Iris pigment epithelial cell (primary cell): ENCODE measurements at regions not wholly inside any gene's neighbourhood (a gene's known extent, or its start where the extent isn't known, plus 50 kb on each side); places are given as distances from the start of the nearest gene placed in this dataset.
"Not testable (repeated sequence)": the region's sequence is repeated elsewhere in the genome, so short reads cannot be mapped to it uniquely, and the experiment has no call there.

Experiments
- DNase-seq: peaks from one replicate; pipeline ENCODE4 v3.0.0-alpha.2; 2011; ENCODE audit warnings: low read depth

GRCh38 chr14:27799066-27800028, 967.2 kb upstream of the FOXG1 start:
- DNase-seq = not testable (repeated sequence)

DNA sequence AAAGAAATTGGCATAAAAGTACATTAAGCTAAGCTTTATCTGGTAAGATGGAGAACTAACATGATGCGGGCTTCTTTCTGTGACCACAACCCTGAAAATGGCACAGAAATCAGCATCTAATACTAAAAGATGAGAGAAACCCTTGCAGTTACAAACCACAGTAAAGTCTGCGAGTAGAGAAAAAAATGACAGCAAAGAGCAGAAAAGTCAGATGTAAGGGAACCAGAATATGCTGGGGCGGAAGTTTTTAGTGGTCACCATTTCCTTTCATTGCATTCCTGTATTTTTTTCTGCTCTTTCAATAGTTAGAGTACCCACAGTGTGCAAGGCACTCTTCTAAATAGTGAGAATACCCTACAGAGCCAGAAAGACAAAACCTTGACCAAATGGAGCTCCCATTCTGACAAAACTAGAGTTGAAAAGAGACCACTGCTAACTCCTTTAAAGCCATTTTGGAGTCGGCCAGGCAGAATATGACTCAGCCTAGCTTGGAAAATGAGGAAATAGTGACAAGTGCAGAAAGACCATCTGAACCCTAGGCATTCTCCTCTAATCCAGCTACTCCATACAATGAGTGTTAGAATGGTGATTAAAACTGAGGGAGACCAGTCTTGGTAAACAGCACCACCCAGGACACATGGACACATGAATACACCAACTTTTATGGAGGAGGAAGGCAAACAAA, 948.7 kb upstream of the FOXG1 start:
- not testable (repeated sequence) for DNase-seq

DNA sequence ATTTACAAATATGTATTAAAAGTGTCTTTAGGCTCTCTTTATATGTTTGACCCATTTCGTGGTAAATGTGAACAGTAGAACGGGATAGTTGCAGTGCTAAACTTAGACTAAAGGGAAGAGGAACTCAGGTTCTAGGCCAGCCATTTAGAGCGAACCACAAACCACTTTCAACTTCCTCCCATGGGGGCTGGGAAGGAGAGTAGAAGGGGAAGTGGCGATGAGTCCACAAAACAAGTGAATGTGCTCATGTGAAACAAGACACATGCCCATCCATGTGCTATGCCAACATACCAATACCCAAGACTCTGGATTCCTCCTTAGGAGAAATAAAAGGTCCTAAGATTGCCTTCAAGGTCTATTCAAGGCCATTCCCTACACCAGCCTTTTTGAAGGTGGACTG, 940.4 kb upstream of the FOXG1 start:
- not testable (repeated sequence) for DNase-seq

- not testable (repeated sequence) for DNase-seq
Measured at GRCh38 chr14:27831978-27832377, 934.6 kb upstream of the FOXG1 start.

- not testable (repeated sequence) for DNase-seq
Measured at GRCh38 chr14:27833001-27833400, 933.6 kb upstream of the FOXG1 start.

- no peak for DNase-seq
Measured at GRCh38 chr14:27836386-27836785, 930.2 kb upstream of the FOXG1 start.

DNA sequence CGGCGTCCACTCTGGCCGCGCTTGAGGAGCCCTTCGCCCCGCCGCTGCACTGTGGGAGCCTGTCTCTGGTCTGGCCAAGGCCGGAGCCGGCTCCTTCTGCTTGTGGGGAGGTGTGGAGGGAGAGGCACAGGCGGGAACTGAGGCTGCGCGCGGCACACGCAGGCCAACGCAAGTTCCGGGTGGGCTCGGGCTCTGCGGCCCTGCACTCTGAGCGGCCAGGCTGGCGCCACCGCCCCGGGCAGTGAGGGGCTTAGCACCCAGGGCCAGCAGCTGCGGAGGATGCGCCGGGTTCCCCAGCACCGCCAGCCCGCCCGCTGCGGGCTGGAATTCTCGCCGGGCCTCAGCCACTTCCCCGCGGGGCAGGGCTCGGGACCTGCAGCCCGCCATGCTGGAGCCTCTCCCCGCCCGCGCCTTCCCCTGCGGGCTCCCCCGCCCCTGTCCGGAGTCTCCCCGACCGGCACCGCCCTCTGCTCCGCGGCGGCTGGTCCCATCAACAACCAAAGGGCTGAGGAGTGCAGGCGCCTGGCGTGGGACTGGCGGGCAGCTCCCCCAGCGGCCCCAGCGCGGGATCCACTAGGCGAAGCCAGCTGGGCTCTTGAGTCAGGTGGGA, 921.2 kb upstream of the FOXG1 start:
- no peak for DNase-seq

DNA sequence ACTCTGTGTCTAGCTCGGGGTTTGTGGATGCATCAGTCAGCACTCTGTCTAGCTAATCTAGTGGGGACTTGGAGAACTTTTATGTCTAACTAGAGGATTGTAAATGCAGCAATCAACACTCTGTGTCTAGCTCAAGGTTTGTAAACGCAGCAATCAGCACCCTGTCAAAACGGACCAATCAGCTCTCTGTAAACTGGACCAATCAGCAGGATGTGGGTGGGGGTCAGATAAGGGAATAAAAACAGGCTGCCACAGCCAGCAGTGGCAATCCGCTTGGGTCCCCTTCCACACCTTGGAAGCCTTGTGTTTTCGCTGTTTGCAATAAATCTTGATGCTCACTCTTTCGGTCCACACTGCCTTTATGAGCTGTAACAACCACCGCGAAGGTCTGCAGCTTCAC, 920.7 kb upstream of the FOXG1 start:
- DNase-seq = no peak

DNA sequence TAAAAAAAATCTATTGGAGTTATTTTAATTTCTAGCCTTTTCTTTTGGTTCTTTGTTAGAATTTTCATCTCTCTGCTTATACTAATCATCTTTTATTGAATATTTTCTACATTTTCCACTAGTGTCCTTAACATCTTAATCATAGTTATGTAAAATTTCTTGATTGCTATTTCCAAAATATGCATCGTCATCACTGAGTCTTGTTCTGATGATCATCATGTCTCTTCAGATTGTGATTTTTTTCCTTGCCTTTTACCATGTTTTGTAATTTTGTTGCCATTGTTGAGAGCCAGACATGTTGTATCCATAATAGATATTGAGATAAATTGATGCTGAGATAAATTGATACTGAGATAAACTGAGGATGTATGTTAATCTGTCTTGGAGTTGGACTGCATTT, 919.1 kb upstream of the FOXG1 start:
- DNase-seq = not testable (repeated sequence)

- not testable (repeated sequence) for DNase-seq
Measured at GRCh38 chr14:27849193-27849592, 917.4 kb upstream of the FOXG1 start.

GRCh38 chr14:27862684-27863083, 903.9 kb upstream of the FOXG1 start:
- DNase-seq = no peak

- no peak for DNase-seq
Measured at GRCh38 chr14:27863166-27863565, 903.4 kb upstream of the FOXG1 start.

DNA sequence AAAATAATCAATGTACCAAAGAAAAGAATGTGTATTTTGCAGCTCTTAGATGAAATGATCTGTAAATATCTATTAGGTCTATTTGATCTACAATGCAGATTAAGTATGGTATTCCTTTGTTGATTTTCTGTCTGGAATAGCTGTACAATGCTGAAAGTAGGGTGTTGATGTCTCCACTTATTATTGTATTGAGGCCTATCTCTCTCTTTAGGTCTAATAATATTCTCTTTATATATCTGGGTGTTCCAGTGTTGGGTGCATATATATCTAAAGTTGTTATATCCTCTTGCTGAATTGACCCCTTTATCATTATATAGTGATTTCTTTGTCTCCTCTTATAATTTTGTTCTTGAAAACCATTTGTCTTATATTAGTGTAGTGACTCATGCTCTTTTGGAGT, 885.5 kb upstream of the FOXG1 start:
- no peak for DNase-seq

GRCh38 chr14:27881646-27882045, 884.9 kb upstream of the FOXG1 start:
- no peak for DNase-seq

GRCh38 chr14:27886256-27886655, 880.3 kb upstream of the FOXG1 start:
- DNase-seq = no peak

DNA sequence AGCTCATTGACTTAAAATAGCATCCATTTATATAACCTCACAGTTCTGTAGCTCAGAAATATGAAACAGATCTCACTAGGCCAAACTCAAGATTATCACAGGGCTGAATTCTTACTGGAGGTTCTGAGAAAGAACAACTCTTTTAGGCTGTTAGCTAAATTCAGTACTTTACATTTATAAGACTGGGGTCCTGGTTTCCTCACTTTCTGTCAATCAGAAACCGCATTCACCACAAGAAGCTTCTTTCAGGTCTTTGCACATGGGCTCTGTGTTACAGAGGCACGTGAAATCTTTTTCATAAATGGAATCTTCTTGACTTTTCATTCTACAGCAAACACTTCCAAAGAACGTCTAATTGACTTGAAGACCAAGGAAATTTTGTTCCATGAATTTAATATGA, 876.3 kb upstream of the FOXG1 start:
- no peak for DNase-seq

- not testable (repeated sequence) for DNase-seq
Measured at GRCh38 chr14:27908484-27908883, 858.1 kb upstream of the FOXG1 start.

DNA sequence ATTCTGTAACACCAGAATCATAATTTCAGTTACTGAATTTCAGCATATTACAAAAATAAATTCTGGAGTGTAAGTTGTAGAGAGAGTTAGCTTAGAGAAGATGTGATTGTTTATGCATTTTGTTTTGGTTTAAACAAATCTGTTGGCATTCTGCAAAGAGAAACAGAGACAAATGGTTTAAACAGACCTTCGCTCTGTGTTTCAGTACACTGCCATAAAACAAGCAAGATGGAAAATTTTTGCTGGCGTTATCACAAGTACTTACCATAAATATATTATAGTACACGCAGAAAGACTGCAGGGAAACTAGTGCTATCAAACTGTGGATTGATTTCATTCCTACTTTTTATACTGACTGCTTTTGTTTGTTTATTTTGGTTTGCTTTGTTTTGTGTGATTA, 850.3 kb upstream of the FOXG1 start:
- no peak for DNase-seq

DNA sequence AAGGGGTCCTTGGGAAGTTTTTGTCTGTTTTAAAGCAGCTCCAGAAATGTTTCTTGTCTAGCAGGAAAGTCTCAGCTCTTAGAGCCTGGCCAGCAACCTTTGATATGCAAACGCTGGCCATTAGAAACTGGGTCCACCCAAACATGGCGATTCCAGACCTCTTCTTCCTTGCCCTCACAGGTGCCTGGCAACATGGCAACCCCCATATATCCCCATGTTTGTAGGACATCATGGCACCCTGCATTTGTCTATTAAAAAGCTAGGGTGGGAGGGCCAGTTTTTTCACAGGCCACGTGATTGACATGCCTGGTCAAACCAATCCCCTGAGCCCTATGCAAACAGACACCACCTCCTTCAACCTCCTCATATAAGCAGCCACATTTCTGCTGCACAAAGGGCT, 848.7 kb upstream of the FOXG1 start:
- DNase-seq = no peak

- no peak for DNase-seq
Measured at GRCh38 chr14:27927519-27927918, 839.1 kb upstream of the FOXG1 start.

DNA sequence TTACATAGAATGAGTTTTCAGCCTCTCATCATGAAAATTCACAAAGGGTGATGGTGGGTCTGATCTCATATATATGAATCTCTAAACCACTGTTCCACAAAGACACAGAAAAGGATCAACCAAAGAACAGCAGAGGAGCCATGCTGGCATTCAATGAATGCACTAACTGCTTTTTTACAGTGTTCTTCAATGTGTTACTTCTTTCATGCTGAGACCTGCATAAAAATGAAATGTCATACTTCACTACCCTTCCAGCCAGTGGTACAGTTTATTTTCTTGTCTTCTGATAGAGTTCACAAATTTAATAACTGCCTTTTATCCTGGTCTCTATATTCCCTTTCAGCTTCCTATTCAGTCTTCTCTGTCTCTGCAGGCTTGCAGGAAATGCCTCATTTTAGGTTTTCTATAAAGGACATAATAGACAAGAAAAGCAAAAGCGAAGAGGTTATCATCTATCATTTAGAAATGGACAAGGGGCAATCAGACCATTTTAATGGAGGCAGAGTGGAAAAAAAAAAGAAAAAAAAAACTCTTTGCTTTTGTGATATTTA, 836.7 kb upstream of the FOXG1 start:
- no peak for DNase-seq

DNA sequence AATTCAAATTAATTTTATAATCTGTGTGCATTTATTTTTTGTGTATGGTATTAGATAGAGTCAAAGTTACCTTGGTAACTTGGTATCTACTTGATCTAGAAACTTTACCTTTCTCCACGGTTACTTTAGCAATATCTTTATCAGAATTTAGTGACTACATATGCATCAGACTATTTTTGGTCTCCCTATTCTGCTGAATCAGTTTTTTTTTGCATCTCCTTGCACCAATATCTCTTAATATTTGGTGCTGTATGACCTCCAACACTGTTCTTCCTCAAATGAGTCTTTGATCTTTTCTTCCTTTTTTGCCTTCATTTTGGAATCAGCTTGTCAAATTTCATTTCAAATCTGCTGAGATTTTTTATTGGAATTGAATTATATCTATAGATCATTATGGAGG, 828.2 kb upstream of the FOXG1 start:
- DNase-seq = no peak

- no peak for DNase-seq
Measured at GRCh38 chr14:27945512-27945911, 821.1 kb upstream of the FOXG1 start.
